ENCODE measurements at regions not wholly inside any gene's neighbourhood (a gene's known extent, or its start where the extent isn't known, plus 50 kb on each side); places are given as distances from the start of the nearest gene placed in this dataset.

DNA sequence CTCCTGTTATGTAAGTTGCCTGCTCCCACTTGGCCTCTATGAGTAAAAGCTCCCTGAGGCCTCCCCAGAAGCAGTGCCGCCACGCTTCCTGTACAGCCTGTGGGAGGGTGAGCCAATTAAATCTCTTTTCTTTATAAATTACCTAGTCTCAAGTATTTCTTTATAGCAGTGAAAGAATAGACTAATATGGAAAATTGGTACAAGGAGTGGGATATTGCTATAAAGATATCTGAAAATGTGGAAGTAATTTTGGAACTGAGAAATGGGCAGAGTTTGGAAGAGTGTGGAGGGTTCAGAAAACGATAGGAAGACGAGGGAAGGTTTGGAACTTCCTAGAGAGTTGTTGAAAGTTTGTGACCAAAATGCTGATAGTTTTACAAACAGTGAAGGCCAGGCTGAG is 572.3 kb downstream of the MATN1 start:
- H3K4me3 ChIP-seq (ENCODE audit: low read length in 2 of 2) = no peak overlapping the region
- H3K36me3 ChIP-seq (ENCODE audit: control insufficient read depth in 2 of 2, insufficient read depth in 2 of 2, low read length in 1 of 2) = no peaks in the 10 kb centered on the region
- no peaks in the 10 kb centered on the region for H3K4me1 ChIP-seq (ENCODE audit: control insufficient read depth in 2 of 2, insufficient read depth in 2 of 2, low read length in 2 of 2)
- WGBS = 80% methylated on average over 4 of the region's 4 CpGs
- no peaks in the 10 kb centered on the region for H3K27me3 ChIP-seq (ENCODE audit: control insufficient read depth in 2 of 2, insufficient read depth in 1 of 2, low read length in 1 of 2)
- no peak overlapping the region for H3K27ac ChIP-seq (ENCODE audit: low read depth in 1 of 2, low read length in 1 of 2)
- no peak for DNase-seq (ENCODE audit: low read depth in 6 of 9, low spot score in 9 of 9)
- H3K9me3 ChIP-seq (ENCODE audit: control insufficient read depth in 2 of 2, insufficient read depth in 1 of 2, low read length in 1 of 2) = no peaks in the 10 kb centered on the region

DNA sequence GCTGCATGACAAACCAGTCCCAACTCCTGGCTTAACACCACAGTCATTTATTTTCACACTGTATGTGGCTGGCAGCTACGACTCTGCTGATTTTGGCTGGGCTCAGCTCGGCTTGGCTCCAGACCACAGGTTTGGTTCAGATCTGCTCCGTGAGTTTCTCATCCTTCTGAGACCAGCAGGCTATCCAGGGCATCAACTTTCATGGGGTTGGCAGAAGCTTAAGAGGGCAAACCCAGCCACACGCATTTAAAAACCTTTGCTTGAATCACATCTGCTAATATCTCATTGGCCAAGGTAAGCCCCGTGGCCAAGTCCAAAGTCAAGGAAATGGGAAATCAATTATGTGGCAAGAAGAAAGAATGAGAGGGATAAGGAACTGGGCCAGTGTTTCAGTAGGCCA is 574.2 kb downstream of the MATN1 start:
- H3K27ac ChIP-seq (ENCODE audit: low read depth in 1 of 2, low read length in 1 of 2) = no peak overlapping the region
- no peaks in the 10 kb centered on the region for H3K27me3 ChIP-seq (ENCODE audit: control insufficient read depth in 2 of 2, insufficient read depth in 1 of 2, low read length in 1 of 2)

DNA sequence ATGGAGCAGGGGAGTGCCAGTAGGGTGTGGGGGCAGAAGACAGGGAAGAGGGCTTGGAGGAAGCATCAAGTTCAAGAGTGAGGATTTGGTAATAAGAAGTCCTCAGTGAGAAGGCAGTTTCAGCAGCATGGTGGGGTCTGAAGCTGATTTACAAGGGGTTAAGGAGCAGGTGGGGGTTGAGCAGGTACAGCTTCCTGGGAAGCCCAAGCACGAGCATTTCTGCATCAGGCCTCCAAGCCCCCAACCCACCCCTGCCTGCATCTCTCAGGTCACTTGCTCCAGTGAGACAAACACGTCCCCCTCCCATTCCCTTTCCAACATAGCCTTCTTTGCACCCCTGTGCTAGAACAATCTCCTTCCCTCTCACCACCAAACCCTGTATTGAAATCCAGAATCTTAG is 574.7 kb downstream of the MATN1 start:
- H3K27me3 ChIP-seq (ENCODE audit: control insufficient read depth in 2 of 2, insufficient read depth in 1 of 2, low read length in 1 of 2) = no peaks in the 10 kb centered on the region
- H3K36me3 ChIP-seq (ENCODE audit: control insufficient read depth in 2 of 2, insufficient read depth in 2 of 2, low read length in 1 of 2) = no peaks in the 10 kb centered on the region
- 71% methylated on average over 2 of the region's 2 CpGs for WGBS
- no peak overlapping the region for H3K27ac ChIP-seq (ENCODE audit: low read depth in 1 of 2, low read length in 1 of 2)
- no peak for DNase-seq (ENCODE audit: low read depth in 6 of 9, low spot score in 9 of 9)
- no peaks in the 10 kb centered on the region for H3K4me1 ChIP-seq (ENCODE audit: control insufficient read depth in 2 of 2, insufficient read depth in 2 of 2, low read length in 2 of 2)
- no peaks in the 10 kb centered on the region for H3K9me3 ChIP-seq (ENCODE audit: control insufficient read depth in 2 of 2, insufficient read depth in 1 of 2, low read length in 1 of 2)
- no peak overlapping the region for H3K4me3 ChIP-seq (ENCODE audit: low read length in 2 of 2)

More for the DNA sequence above, 574.2 kb downstream of the MATN1 start:
- WGBS = 92% methylated on average over 5 of the region's 5 CpGs
- no peaks in the 10 kb centered on the region for H3K36me3 ChIP-seq (ENCODE audit: control insufficient read depth in 2 of 2, insufficient read depth in 2 of 2, low read length in 1 of 2)
- H3K4me1 ChIP-seq (ENCODE audit: control insufficient read depth in 2 of 2, insufficient read depth in 2 of 2, low read length in 2 of 2) = no peaks in the 10 kb centered on the region
- H3K9me3 ChIP-seq (ENCODE audit: control insufficient read depth in 2 of 2, insufficient read depth in 1 of 2, low read length in 1 of 2) = no peaks in the 10 kb centered on the region
- H3K4me3 ChIP-seq (ENCODE audit: low read length in 2 of 2) = no peak overlapping the region
- no peak for DNase-seq (ENCODE audit: low read depth in 6 of 9, low spot score in 9 of 9)

DNA sequence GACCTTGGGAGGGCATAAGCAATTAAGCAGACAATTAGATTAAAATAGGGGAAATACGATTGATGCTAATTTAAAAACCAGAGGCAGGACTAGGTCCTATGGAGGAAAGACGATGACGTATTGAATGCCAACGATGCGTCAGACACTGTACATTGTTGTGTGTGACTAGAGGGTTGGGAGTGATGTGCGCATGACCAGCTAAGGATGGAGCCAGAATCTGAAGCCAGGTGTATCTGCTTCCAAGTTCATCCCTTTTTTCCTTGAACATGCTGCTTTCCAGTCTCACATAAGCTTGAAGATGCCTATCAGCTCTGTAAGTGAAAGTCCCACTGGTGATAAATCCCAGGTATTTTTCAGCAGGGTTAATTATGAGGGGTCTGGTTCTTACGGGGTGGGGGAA is 576.2 kb downstream of the MATN1 start:
- H3K4me3 ChIP-seq (ENCODE audit: low read length in 2 of 2) = no peak overlapping the region
- H3K4me1 ChIP-seq (ENCODE audit: control insufficient read depth in 2 of 2, insufficient read depth in 2 of 2, low read length in 2 of 2) = no peaks in the 10 kb centered on the region
- 95% methylated on average over 7 of the region's 7 CpGs for WGBS
- DNase-seq (ENCODE audit: low read depth in 6 of 9, low spot score in 9 of 9) = no peak
- no peaks in the 10 kb centered on the region for H3K36me3 ChIP-seq (ENCODE audit: control insufficient read depth in 2 of 2, insufficient read depth in 2 of 2, low read length in 1 of 2)
- peaks cover 0 to 6% of the 10 kb centered on the region in 2 donors for H3K9me3 ChIP-seq (ENCODE audit: control insufficient read depth in 2 of 2, insufficient read depth in 1 of 2, low read length in 1 of 2)
- no peaks in the 10 kb centered on the region for H3K27me3 ChIP-seq (ENCODE audit: control insufficient read depth in 2 of 2, insufficient read depth in 1 of 2, low read length in 1 of 2)
- H3K27ac ChIP-seq (ENCODE audit: low read depth in 1 of 2, low read length in 1 of 2) = no peak overlapping the region

DNA sequence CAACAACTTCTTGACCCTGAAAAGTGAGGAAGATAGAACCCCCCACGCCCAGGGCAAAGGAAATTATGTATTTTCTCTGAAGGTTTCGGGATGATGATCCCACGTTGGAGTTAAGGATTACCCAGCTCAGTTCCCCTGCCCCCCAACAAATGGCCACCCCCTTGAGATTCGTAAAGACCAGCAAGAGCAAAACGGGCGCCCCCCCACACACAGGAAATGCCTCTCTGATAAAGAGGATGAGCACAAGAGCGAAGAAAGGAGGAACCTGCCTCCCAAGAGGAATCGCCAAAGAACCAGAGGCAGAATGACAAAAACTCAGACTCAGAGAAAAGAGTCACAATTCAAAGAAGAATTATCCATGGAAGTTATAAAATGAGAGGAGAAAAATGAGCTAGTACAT is 576.9 kb downstream of the MATN1 start:
- Histone ChIP-seq H3K27ac (ENCODE audit: low read depth in 1 of 2, low read length in 1 of 2) (no peak overlapping the region), H3K9me3 (ENCODE audit: control insufficient read depth in 2 of 2, insufficient read depth in 1 of 2, low read length in 1 of 2) (peaks cover 0 to 6% of the 10 kb centered on the region in 2 donors), H3K4me3 (ENCODE audit: low read length in 2 of 2) (no peak overlapping the region), H3K4me1 (ENCODE audit: control insufficient read depth in 2 of 2, insufficient read depth in 2 of 2, low read length in 2 of 2) (no peaks in the 10 kb centered on the region), H3K36me3 (ENCODE audit: control insufficient read depth in 2 of 2, insufficient read depth in 2 of 2, low read length in 1 of 2) (no peaks in the 10 kb centered on the region), H3K27me3 (ENCODE audit: control insufficient read depth in 2 of 2, insufficient read depth in 1 of 2, low read length in 1 of 2) (no peaks in the 10 kb centered on the region)
- WGBS = 56% methylated on average over 8 of the region's 8 CpGs
- no peak for DNase-seq (ENCODE audit: low read depth in 6 of 9, low spot score in 9 of 9)

DNA sequence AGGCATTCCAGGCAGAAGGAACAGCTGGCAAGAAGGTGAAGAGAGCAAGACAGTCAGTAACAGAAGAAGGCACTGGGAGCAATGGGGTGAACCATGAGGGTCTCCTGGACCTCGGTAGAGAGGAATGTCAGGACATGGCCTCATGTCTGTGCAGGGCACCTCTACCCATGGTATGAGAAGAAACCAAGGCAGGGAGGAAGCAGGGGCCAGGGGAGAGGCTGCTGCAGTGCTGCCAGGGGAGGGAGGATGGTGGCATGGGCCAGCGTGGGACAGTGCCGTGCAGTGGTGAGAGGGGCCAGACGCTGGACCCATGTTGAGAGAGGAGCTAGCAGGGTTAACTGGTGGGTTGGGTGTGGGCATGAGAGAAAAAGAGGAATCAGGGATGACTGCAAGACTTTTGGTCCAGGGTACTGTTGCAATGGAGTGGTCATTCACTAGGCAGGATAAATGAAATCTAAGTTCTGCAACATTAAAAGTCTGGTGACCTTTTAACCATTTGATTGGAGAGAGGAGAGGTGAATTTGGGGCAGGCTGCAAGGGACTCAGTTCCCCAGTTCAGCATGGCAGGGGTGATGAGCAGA is 577.6 kb downstream of the MATN1 start:
- Histone ChIP-seq H3K9me3 (ENCODE audit: control insufficient read depth in 2 of 2, insufficient read depth in 1 of 2, low read length in 1 of 2) (peaks cover 0 to 6% of the 10 kb centered on the region in 2 donors), H3K27ac (ENCODE audit: low read depth in 1 of 2, low read length in 1 of 2) (no peak overlapping the region), H3K4me1 (ENCODE audit: control insufficient read depth in 2 of 2, insufficient read depth in 2 of 2, low read length in 2 of 2) (no peaks in the 10 kb centered on the region), H3K36me3 (ENCODE audit: control insufficient read depth in 2 of 2, insufficient read depth in 2 of 2, low read length in 1 of 2) (no peaks in the 10 kb centered on the region), H3K27me3 (ENCODE audit: control insufficient read depth in 2 of 2, insufficient read depth in 1 of 2, low read length in 1 of 2) (no peaks in the 10 kb centered on the region), H3K4me3 (ENCODE audit: low read length in 2 of 2) (no peak overlapping the region)
- WGBS = 67% methylated on average over 4 of the region's 4 CpGs
- no peak for DNase-seq (ENCODE audit: low read depth in 6 of 9, low spot score in 9 of 9)

DNA sequence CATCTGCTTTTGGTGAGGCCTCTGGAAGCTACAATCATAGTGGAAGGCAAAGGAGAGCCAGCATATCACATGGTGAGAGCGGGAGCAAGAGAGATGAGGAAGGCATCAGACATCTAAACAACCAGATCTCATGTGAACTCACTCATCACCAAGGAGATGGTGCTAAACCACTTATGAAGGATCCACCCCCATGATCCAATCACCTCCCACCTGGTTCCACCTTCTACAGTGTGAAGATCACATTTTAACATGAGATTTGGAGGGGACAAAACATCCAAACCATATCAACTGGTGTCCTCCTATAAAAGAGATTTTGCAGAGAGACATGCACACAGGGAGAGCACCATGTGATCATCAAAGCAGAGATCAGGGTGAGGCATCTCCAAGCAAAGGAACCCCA is 578.6 kb downstream of the MATN1 start:
- no peak for DNase-seq (ENCODE audit: low read depth in 6 of 9, low spot score in 9 of 9)
- Histone ChIP-seq H3K9me3 (ENCODE audit: control insufficient read depth in 2 of 2, insufficient read depth in 1 of 2, low read length in 1 of 2) (peaks cover 0 to 6% of the 10 kb centered on the region in 2 donors), H3K36me3 (ENCODE audit: control insufficient read depth in 2 of 2, insufficient read depth in 2 of 2, low read length in 1 of 2) (no peaks in the 10 kb centered on the region), H3K27me3 (ENCODE audit: control insufficient read depth in 2 of 2, insufficient read depth in 1 of 2, low read length in 1 of 2) (no peaks in the 10 kb centered on the region), H3K4me1 (ENCODE audit: control insufficient read depth in 2 of 2, insufficient read depth in 2 of 2, low read length in 2 of 2) (no peaks in the 10 kb centered on the region), H3K4me3 (ENCODE audit: low read length in 2 of 2) (no peak overlapping the region), H3K27ac (ENCODE audit: low read depth in 1 of 2, low read length in 1 of 2) (no peak overlapping the region)
- WGBS = 97% methylated on average over 1 of the region's 1 CpG

DNA sequence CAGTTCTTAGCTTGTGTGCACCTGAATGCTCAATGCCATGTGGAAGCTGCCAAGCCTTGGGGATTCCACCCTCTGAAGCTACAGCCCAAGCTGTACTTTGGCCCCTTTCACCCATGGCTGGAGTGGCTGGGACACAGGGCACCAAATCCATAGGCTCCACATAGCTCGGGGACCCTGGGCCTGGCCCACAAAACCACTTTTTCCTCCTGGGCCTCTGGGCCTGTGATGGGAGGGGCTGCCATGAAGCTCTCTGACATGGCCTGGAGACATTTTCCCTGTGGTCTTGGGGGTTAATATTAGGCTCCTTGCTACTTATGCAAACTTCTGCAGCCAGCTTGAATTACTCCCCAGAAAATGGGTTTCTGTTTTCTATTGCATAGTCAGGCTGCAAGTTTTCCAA is 579.9 kb downstream of the MATN1 start:
- no peaks in the 10 kb centered on the region for H3K27me3 ChIP-seq (ENCODE audit: control insufficient read depth in 2 of 2, insufficient read depth in 1 of 2, low read length in 1 of 2)
- DNase-seq (ENCODE audit: low read depth in 6 of 9, low spot score in 9 of 9) = no peak
- no peak overlapping the region for H3K27ac ChIP-seq (ENCODE audit: low read depth in 1 of 2, low read length in 1 of 2)
- H3K9me3 ChIP-seq (ENCODE audit: control insufficient read depth in 2 of 2, insufficient read depth in 1 of 2, low read length in 1 of 2) = peaks cover 0 to 6% of the 10 kb centered on the region in 2 donors
- no peaks in the 10 kb centered on the region for H3K36me3 ChIP-seq (ENCODE audit: control insufficient read depth in 2 of 2, insufficient read depth in 2 of 2, low read length in 1 of 2)
- WGBS = 91% methylated on average over 1 of the region's 1 CpG
- H3K4me3 ChIP-seq (ENCODE audit: low read length in 2 of 2) = no peak overlapping the region
- no peaks in the 10 kb centered on the region for H3K4me1 ChIP-seq (ENCODE audit: control insufficient read depth in 2 of 2, insufficient read depth in 2 of 2, low read length in 2 of 2)

DNA sequence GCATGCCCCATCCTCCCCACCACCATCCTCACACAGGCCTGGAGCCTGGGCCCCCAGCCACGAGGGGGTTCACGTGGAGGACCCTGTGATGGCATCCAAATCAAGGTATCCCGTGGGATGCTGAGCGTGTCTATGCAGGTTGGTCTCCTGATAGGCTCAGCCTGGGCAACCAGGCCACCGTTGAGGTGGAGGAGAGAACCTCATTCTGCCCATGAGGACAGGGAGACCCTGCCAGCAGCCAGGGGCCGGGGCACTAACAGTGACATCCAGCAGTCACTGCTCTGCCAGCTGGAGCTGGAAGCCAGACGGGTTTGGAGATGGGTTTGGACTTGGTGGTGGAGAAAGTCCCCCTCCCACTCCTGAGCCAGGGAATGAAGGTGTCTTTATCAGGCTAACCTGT is 582.8 kb downstream of the MATN1 start:
- Histone ChIP-seq H3K9me3 (ENCODE audit: control insufficient read depth in 2 of 2, insufficient read depth in 1 of 2, low read length in 1 of 2) (peaks cover 0 to 6% of the 10 kb centered on the region in 2 donors), H3K4me3 (ENCODE audit: low read length in 2 of 2) (no peak overlapping the region), H3K4me1 (ENCODE audit: control insufficient read depth in 2 of 2, insufficient read depth in 2 of 2, low read length in 2 of 2) (no peaks in the 10 kb centered on the region), H3K27ac (ENCODE audit: low read depth in 1 of 2, low read length in 1 of 2) (no peak overlapping the region), H3K27me3 (ENCODE audit: control insufficient read depth in 2 of 2, insufficient read depth in 1 of 2, low read length in 1 of 2) (no peaks in the 10 kb centered on the region), H3K36me3 (ENCODE audit: control insufficient read depth in 2 of 2, insufficient read depth in 2 of 2, low read length in 1 of 2) (no peaks in the 10 kb centered on the region)
- DNase-seq (ENCODE audit: low read depth in 6 of 9, low spot score in 9 of 9) = no peak
- 91% methylated on average over 7 of the region's 7 CpGs for WGBS

DNA sequence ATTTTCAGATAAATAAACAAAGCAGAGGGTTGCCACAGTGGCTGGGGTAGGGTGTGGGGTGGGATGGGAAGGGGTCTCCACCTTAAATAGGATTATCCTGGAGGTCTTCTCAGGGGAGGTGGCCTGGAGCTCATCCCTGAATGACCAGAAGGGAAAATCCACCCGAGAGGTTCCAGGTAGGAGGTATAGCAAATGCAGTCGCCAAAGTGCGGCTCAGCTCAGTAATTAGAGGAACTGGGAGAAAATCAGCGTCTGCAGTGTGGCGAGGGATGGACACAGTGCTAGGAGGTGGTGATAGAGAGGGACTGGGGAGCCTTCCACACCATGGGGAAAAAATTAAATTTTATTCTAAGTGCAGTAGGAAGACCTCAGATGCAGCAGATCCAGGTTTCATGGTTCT is 584.5 kb downstream of the MATN1 start:
- 97% methylated on average over 5 of the region's 5 CpGs for WGBS
- Histone ChIP-seq H3K36me3 (ENCODE audit: control insufficient read depth in 2 of 2, insufficient read depth in 2 of 2, low read length in 1 of 2) (no peaks in the 10 kb centered on the region), H3K9me3 (ENCODE audit: control insufficient read depth in 2 of 2, insufficient read depth in 1 of 2, low read length in 1 of 2) (peaks cover 0 to 6% of the 10 kb centered on the region in 2 donors), H3K4me3 (ENCODE audit: low read length in 2 of 2) (no peak overlapping the region), H3K27ac (ENCODE audit: low read depth in 1 of 2, low read length in 1 of 2) (no peak overlapping the region), H3K4me1 (ENCODE audit: control insufficient read depth in 2 of 2, insufficient read depth in 2 of 2, low read length in 2 of 2) (no peaks in the 10 kb centered on the region), H3K27me3 (ENCODE audit: control insufficient read depth in 2 of 2, insufficient read depth in 1 of 2, low read length in 1 of 2) (no peaks in the 10 kb centered on the region)
- no peak for DNase-seq (ENCODE audit: low read depth in 6 of 9, low spot score in 9 of 9)
